ENCODE measurements at regions not wholly inside any gene's neighbourhood (a gene's known extent, or its start where the extent isn't known, plus 50 kb on each side); places are given as distances from the start of the nearest gene placed in this dataset.

- no peak overlapping the region for H2BK15ac ChIP-seq (ENCODE audit: low read length)
- H3K56ac ChIP-seq (replicated peaks; ENCODE audit: insufficient read length, low read depth, low read length) = no peak overlapping the region
- no peaks in the 10 kb centered on the region for H3K79me2 ChIP-seq (ENCODE audit: control insufficient read depth in 1 of 2, insufficient read depth in 2 of 2, low read length in 2 of 2)
- H2AFZ ChIP-seq (ENCODE audit: low read length) = peak overlapping the region; percentile 93
- H4K8ac ChIP-seq (ENCODE audit: extremely low read depth, insufficient read depth, low read length) = no peak overlapping the region
- no peaks in the 10 kb centered on the region for H3K27me3 ChIP-seq (replicated peaks in 1 of 4; ENCODE audit: control insufficient read depth in 3 of 4, extremely low read depth in 1 of 4, insufficient read depth in 3 of 4, low read length in 3 of 4)
- H3K18ac ChIP-seq (ENCODE audit: extremely low read depth, low read length) = no peak overlapping the region
- no peak overlapping the region for H2BK5ac ChIP-seq (ENCODE audit: low read depth, low read length)
- POLR2A ChIA-PET (ENCODE audit: partially characterized antibody) = no interaction called here
- no peaks in the 10 kb centered on the region for H3K9me3 ChIP-seq (ENCODE audit: insufficient read depth in 2 of 2, low read depth in 1 of 2, low read length in 1 of 2)
- no peaks in the 10 kb centered on the region for H4K20me1 ChIP-seq (replicated peaks in 1 of 2; ENCODE audit: control insufficient read depth in 1 of 2, insufficient read depth in 2 of 2, low read length in 2 of 2)
- no peak overlapping the region for H3K4me3 ChIP-seq (ENCODE audit: extremely low read depth in 1 of 4, insufficient read depth in 2 of 4, low read depth in 3 of 4, low read length in 4 of 4)
- no peak overlapping the region for H3K14ac ChIP-seq (ENCODE audit: insufficient read length)
- H2BK120ac ChIP-seq (replicated peaks; ENCODE audit: low read depth, low read length) = no peak overlapping the region
- no peak overlapping the region for H3K27ac ChIP-seq (ENCODE audit: low read depth, low read length)
- H3K4me1 ChIP-seq (replicated peaks in 1 of 4; ENCODE audit: control insufficient read depth in 3 of 4, insufficient read depth in 4 of 4, low read length in 3 of 4) = peaks cover 0 to 10% (median 5%) of the 10 kb centered on the region in 4 experiments; a peak in 5 of 7 replicates
- no peak overlapping the region for H3K4ac ChIP-seq (replicated peaks; ENCODE audit: insufficient read length, low read depth, low read length)
- no peak overlapping the region for H2AK5ac ChIP-seq (ENCODE audit: low read depth, low read length)
- FAIRE-seq (no peak), DNase-seq (ENCODE audit: low read depth in 1 of 2, low spot score in 2 of 2) (no peak)
- H4K91ac ChIP-seq (replicated peaks; ENCODE audit: insufficient read length, low read length) = no peak overlapping the region
- H3K23ac ChIP-seq (ENCODE audit: insufficient read length) = no peak overlapping the region
- no peak overlapping the region for H2BK12ac ChIP-seq (ENCODE audit: low read depth, low read length)
- H3K23me2 ChIP-seq (ENCODE audit: low read depth, low read length) = no peaks in the 10 kb centered on the region
- no peak overlapping the region for H3K4me2 ChIP-seq (ENCODE audit: insufficient read depth in 1 of 2, low read depth in 2 of 2, low read length in 2 of 2)
- H2BK20ac ChIP-seq (ENCODE audit: low read length) = no peak overlapping the region
- no peak overlapping the region for H3K9ac ChIP-seq (replicated peaks in 1 of 4; ENCODE audit: extremely low read depth in 1 of 4, low read depth in 3 of 4, low read length in 3 of 4)
- CTCF ChIA-PET (ENCODE audit: partially characterized antibody) = interaction anchor here (1.5 to 1.6 kb wide), 2 partner anchors 16 to 36 kb away, joined by 3 to 4 read pairs; no protein-coding TSS in a partner anchor
- no peaks in the 10 kb centered on the region for H3K79me1 ChIP-seq (ENCODE audit: low read depth, low read length)
- H4K5ac ChIP-seq (ENCODE audit: insufficient read length, low read depth, low read length) = no peak overlapping the region
- 86% methylated on average over 2 of the region's 2 CpGs; no CpG with 5 or more reads in 1 of the 2 experiments for WGBS, 2 experiments (ENCODE audit: extremely low coverage in 1 of 2, insufficient coverage in 1 of 2, insufficient read length in 1 of 2, insufficient replicate concordance in 2 of 2, low coverage in 1 of 2, low lambda C conversion rate in 2 of 2, missing lambda C conversion rate in 1 of 2)
- H3K36me3 ChIP-seq (ENCODE audit: control insufficient read depth in 2 of 4, insufficient read depth in 4 of 4, low read length in 3 of 4) = no peaks in the 10 kb centered on the region
- no peak for TF ChIP-seq SP1 (IDR thresholded peaks at IDR 0.05; ENCODE audit: low read depth, low read length)
- TF ChIP-seq ASH2L (IDR thresholded peaks at IDR 0.05; ENCODE audit: low read length) = no peak
- no peak for TF ChIP-seq TCF12 (IDR thresholded peaks at IDR 0.05; ENCODE audit: low read depth, low read length)
- TF ChIP-seq SP4 (IDR thresholded peaks at IDR 0.05; ENCODE audit: low read length) = no peak
- no peak for TF ChIP-seq JUN (IDR thresholded peaks at IDR 0.05; ENCODE audit: low read depth, low read length)
- no peak for TF ChIP-seq EGR1 (IDR thresholded peaks at IDR 0.05; ENCODE audit: borderline replicate concordance, low read depth, low read length)
- TF ChIP-seq ZNF274 (IDR thresholded peaks at IDR 0.05; ENCODE audit: borderline replicate concordance, extremely low read depth, low read length) = no peak
- TF ChIP-seq GABPA (IDR thresholded peaks at IDR 0.05; ENCODE audit: borderline replicate concordance, insufficient read depth, low read length) = no peak
- TF ChIP-seq TEAD4 (IDR thresholded peaks at IDR 0.05; ENCODE audit: low read depth, low read length) = no peak
- no peak for TF ChIP-seq USF2 (IDR thresholded peaks at IDR 0.05; ENCODE audit: low read length)
- no peak for TF ChIP-seq CBX5 (IDR thresholded peaks at IDR 0.05; ENCODE audit: low read depth, low read length)
- no peak for TF ChIP-seq KDM5A (IDR thresholded peaks at IDR 0.05; ENCODE audit: low read length)
- TF ChIP-seq MAX (IDR thresholded peaks at IDR 0.05) = no peak
- TF ChIP-seq KDM1A (IDR thresholded peaks at IDR 0.05; ENCODE audit: borderline replicate concordance, low read length) = no peak
- no peak for TF ChIP-seq HDAC2 (IDR thresholded peaks at IDR 0.05; ENCODE audit: borderline replicate concordance in 1 of 2, low read depth in 2 of 2, low read length in 2 of 2)
Observed at GRCh38 chr7:52955522-52955921, 79.9 kb upstream of the POM121L12 start.

All from H1 (cell line).